NCI-H2227 (cell line): ENCODE measurements at regions not wholly inside any gene's neighbourhood (a gene's known extent, or its start where the extent isn't known, plus 50 kb on each side); places are given as distances from the start of the nearest gene placed in this dataset.

ENCODE experiments used
- DNase-seq: peaks from one replicate; lab custom pipeline; 2025; ENCODE audit not compliant: unreplicated experiment; lab: John Stamatoyannopoulos, UW

GRCh38 chr20:39886650-39887190 lies 802.3 kb downstream of the MAFB start:
- DNase-seq, result no peak

GRCh38 chr20:39885975-39886649 lies 802.9 kb downstream of the MAFB start:
- DNase-seq, result no peak

- DNase-seq, result no peak
Measured at GRCh38 chr20:39882806-39883205, 806.2 kb downstream of the MAFB start.

GRCh38 chr20:39880890-39881289 lies 808.1 kb downstream of the MAFB start:
- no peak for DNase-seq

- no peak for DNase-seq
Measured at GRCh38 chr20:39879296-39879695, 809.7 kb downstream of the MAFB start.

GRCh38 chr20:39878809-39879208 lies 810.2 kb downstream of the MAFB start:
- no peak for DNase-seq

- DNase-seq, result no peak
Measured at GRCh38 chr20:39878320-39878719, 810.7 kb downstream of the MAFB start.

GRCh38 chr20:39877788-39878187 lies 811.2 kb downstream of the MAFB start:
- DNase-seq, result peak; percentile 9

GRCh38 chr20:39876976-39877635 lies 811.9 kb downstream of the MAFB start:
- DNase-seq, result peak; percentile 47

GRCh38 chr20:39875492-39876110 lies 813.4 kb downstream of the MAFB start:
- no peak for DNase-seq

GRCh38 chr20:39874049-39874893 lies 814.8 kb downstream of the MAFB start:
- DNase-seq, result peak; percentile 59

- DNase-seq, result no peak
Measured at GRCh38 chr20:39873286-39873685, 815.8 kb downstream of the MAFB start.

GRCh38 chr20:39871013-39871412 lies 818.0 kb downstream of the MAFB start:
- no peak for DNase-seq

GRCh38 chr20:39865446-39865845 lies 823.6 kb downstream of the MAFB start:
- DNase-seq, result no peak

- DNase-seq, result no peak
Measured at GRCh38 chr20:39862470-39862891, 826.6 kb downstream of the MAFB start.

- no peak for DNase-seq
Measured at GRCh38 chr20:39861381-39861780, 827.7 kb downstream of the MAFB start.

GRCh38 chr20:39857835-39858234 lies 831.2 kb downstream of the MAFB start:
- no peak for DNase-seq

- DNase-seq, result no peak
Measured at GRCh38 chr20:39857187-39857586, 831.8 kb downstream of the MAFB start.

- no peak for DNase-seq
Measured at GRCh38 chr20:39855799-39856198, 833.2 kb downstream of the MAFB start.

GRCh38 chr20:39855056-39855455 lies 834.0 kb downstream of the MAFB start:
- no peak for DNase-seq

GRCh38 chr20:39853636-39854035 lies 835.4 kb downstream of the MAFB start:
- DNase-seq, result no peak
